ENCODE measurements at regions not wholly inside any gene's neighbourhood (a gene's known extent, or its start where the extent isn't known, plus 50 kb on each side); places are given as distances from the start of the nearest gene placed in this dataset.
"Not testable (repeated sequence)": the region's sequence is repeated elsewhere in the genome, so short reads cannot be mapped to it uniquely, and the experiment has no call there.

GRCh38 chr18:43982582-43982981, 698.1 kb upstream of the SETBP1 start:
- no peak for DNase-seq (ENCODE audit: low spot score)

GRCh38 chr18:43987061-43987460, 693.6 kb upstream of the SETBP1 start:
- not testable (repeated sequence) for DNase-seq (ENCODE audit: low spot score)

GRCh38 chr18:43992741-43993140, 687.9 kb upstream of the SETBP1 start:
- DNase-seq (ENCODE audit: low spot score): no peak

- DNase-seq (ENCODE audit: low spot score): no peak
These were observed 686.3 kb upstream of the SETBP1 start for GRCh38 chr18:43994381-43994780.

- DNase-seq (ENCODE audit: low spot score): no peak
These were observed 666.8 kb upstream of the SETBP1 start for GRCh38 chr18:44013871-44014270.

- no peak for DNase-seq (ENCODE audit: low spot score)
These were observed 655.3 kb upstream of the SETBP1 start for GRCh38 chr18:44025421-44025820.

GRCh38 chr18:44028109-44028508, 652.6 kb upstream of the SETBP1 start:
- no peak for DNase-seq (ENCODE audit: low spot score)

- DNase-seq (ENCODE audit: low spot score): no peak
These were observed 649.6 kb upstream of the SETBP1 start for GRCh38 chr18:44031063-44031462.

- no peak for DNase-seq (ENCODE audit: low spot score)
These were observed 647.5 kb upstream of the SETBP1 start for GRCh38 chr18:44033144-44033701.

GRCh38 chr18:44035554-44035953, 645.1 kb upstream of the SETBP1 start:
- DNase-seq (ENCODE audit: low spot score): no peak

- DNase-seq (ENCODE audit: low spot score): peak; percentile 21
These were observed 644.2 kb upstream of the SETBP1 start for GRCh38 chr18:44036501-44036900.

- no peak for DNase-seq (ENCODE audit: low spot score)
These were observed 641.5 kb upstream of the SETBP1 start for GRCh38 chr18:44039216-44039615.

GRCh38 chr18:44039826-44040225, 640.9 kb upstream of the SETBP1 start:
- no peak for DNase-seq (ENCODE audit: low spot score)

- no peak for DNase-seq (ENCODE audit: low spot score)
These were observed 639.1 kb upstream of the SETBP1 start for GRCh38 chr18:44041553-44041952.

GRCh38 chr18:44041961-44042360, 638.7 kb upstream of the SETBP1 start:
- no peak for DNase-seq (ENCODE audit: low spot score)

GRCh38 chr18:44046376-44046975, 634.2 kb upstream of the SETBP1 start:
- DNase-seq (ENCODE audit: low spot score): no peak

GRCh38 chr18:44047585-44047984, 633.1 kb upstream of the SETBP1 start:
- no peak for DNase-seq (ENCODE audit: low spot score)

- no peak for DNase-seq (ENCODE audit: low spot score)
These were observed 632.3 kb upstream of the SETBP1 start for GRCh38 chr18:44048435-44048834.

- DNase-seq (ENCODE audit: low spot score): no peak
These were observed 631.8 kb upstream of the SETBP1 start for GRCh38 chr18:44048846-44049245.

GRCh38 chr18:44051026-44051425, 629.7 kb upstream of the SETBP1 start:
- no peak for DNase-seq (ENCODE audit: low spot score)

- DNase-seq (ENCODE audit: low spot score): no peak
These were observed 626.2 kb upstream of the SETBP1 start for GRCh38 chr18:44054514-44054913.

- DNase-seq (ENCODE audit: low spot score): no peak
These were observed 620.5 kb upstream of the SETBP1 start for GRCh38 chr18:44060197-44060596.

GRCh38 chr18:44061438-44061837, 619.2 kb upstream of the SETBP1 start:
- DNase-seq (ENCODE audit: low spot score): no peak

- DNase-seq (ENCODE audit: low spot score): no peak
These were observed 618.3 kb upstream of the SETBP1 start for GRCh38 chr18:44062345-44062744.
